Fibroblast of lung (primary cell): ENCODE measurements at regions not wholly inside any gene's neighbourhood (a gene's known extent, or its start where the extent isn't known, plus 50 kb on each side); places are given as distances from the start of the nearest gene placed in this dataset.

Source experiments
- DNase-seq, 2 donors: peaks; one replicate each; pipeline versions ENCODE4 v3.0.0 to v3.0.0-alpha.2; 2010; ENCODE audit warnings: low read depth in 2 of 2
- H2AFZ ChIP-seq: 2 replicates; pipeline ENCODE4 v1.5.1; 2012; ENCODE audit warnings: low read length, control low read depth, inconsistent platforms
- H3K27ac ChIP-seq: 2 replicates; pipeline ENCODE4 v1.5.1; 2011; ENCODE audit warnings: low read length, control low read depth; ENCODE audit not compliant: insufficient read depth
- H3K27me3 ChIP-seq: 2 replicates; pipeline ENCODE4 v1.5.1; 2011; ENCODE audit warnings: mild to moderate bottlenecking, low read length; ENCODE audit not compliant: control insufficient read depth, insufficient read depth
- H3K36me3 ChIP-seq: 2 replicates; pipeline ENCODE4 v1.5.1; 2011; ENCODE audit warnings: low read length; ENCODE audit not compliant: control insufficient read depth, insufficient read depth
- H3K4me1 ChIP-seq: 2 replicates; pipeline ENCODE4 v1.5.1; 2011; ENCODE audit warnings: low read length; ENCODE audit not compliant: control insufficient read depth, insufficient read depth; ENCODE audit errors: extremely low read depth
- H3K4me2 ChIP-seq: 2 replicates; pipeline ENCODE4 v1.5.1; 2011; ENCODE audit warnings: low read length, control low read depth; ENCODE audit not compliant: insufficient read depth; ENCODE audit errors: extremely low read depth
- H3K4me3 ChIP-seq, 4 experiments: fragments of 200-600 bp in 1 of 4; sonication (generic) in 1 of 4; replicated peaks in 1 of 4; 2 replicates each; pipeline ENCODE4 v1.5.1; 2011 to 2016; ENCODE audit warnings: low read length in 4 of 4, low read depth in 3 of 4, mild to moderate bottlenecking in 3 of 4, control low read depth in 2 of 4, inconsistent platforms in 1 of 4, mixed read lengths in 1 of 4; ENCODE audit not compliant: insufficient read depth in 1 of 4; ENCODE audit errors: control extremely low read depth in 1 of 4
- H3K79me2 ChIP-seq: 2 replicates; pipeline ENCODE4 v1.5.1; 2012; ENCODE audit warnings: mild to moderate bottlenecking, low read length, inconsistent platforms; ENCODE audit not compliant: control insufficient read depth, insufficient read depth
- H3K9ac ChIP-seq: 2 replicates; pipeline ENCODE4 v1.5.1; 2011; ENCODE audit warnings: mild to moderate bottlenecking, low read length, control low read depth; ENCODE audit not compliant: insufficient read depth
- H3K9me3 ChIP-seq: 2 replicates; pipeline ENCODE4 v1.5.1; 2012; ENCODE audit warnings: low read depth, low read length; ENCODE audit not compliant: control insufficient read depth, insufficient read depth
- H4K20me1 ChIP-seq: 2 replicates; pipeline ENCODE4 v1.5.1; 2011; ENCODE audit warnings: low read length; ENCODE audit not compliant: control insufficient read depth, insufficient read depth; ENCODE audit errors: extremely low read depth
- CTCF ChIP-seq, 2 donors: IDR thresholded peaks in 1 of 2; conservative IDR thresholded peaks in 1 of 2; 1 replicate in 1 of 2; 2 replicates in 1 of 2; pipeline ENCODE4 v1.5.1; 2011 to 2012; ENCODE audit warnings: low read length in 2 of 2, control low read depth in 1 of 2, inconsistent platforms in 1 of 2, low read depth in 1 of 2, mild to moderate bottlenecking in 1 of 2
- EZH2 ChIP-seq: IDR thresholded peaks from 2 replicates; pipeline ENCODE4 v1.5.1; 2012; ENCODE audit warnings: low read length, control low read depth, mild to moderate bottlenecking; ENCODE audit errors: missing control alignments

GRCh38 chr4:181030961-181031360 is 1212.2 kb upstream of the TENM3 start:
- Histone ChIP-seq H4K20me1 (no peaks in the 10 kb centered on the region), H3K4me2 (no peak overlapping the region), H2AFZ (no peak overlapping the region), H3K9me3 (no peaks in the 10 kb centered on the region), H3K36me3 (no peaks in the 10 kb centered on the region), H3K9ac (no peak overlapping the region), H3K79me2 (no peaks in the 10 kb centered on the region), H3K4me1 (no peaks in the 10 kb centered on the region), H3K4me3 (no peak overlapping the region), H3K27ac (no peak overlapping the region), H3K27me3 (no peaks in the 10 kb centered on the region)
- peak; percentile 69 to 78 for DNase-seq
- TF ChIP-seq CTCF (conservative IDR thresholded peaks at IDR 0.05 in 1 of 2, IDR thresholded peaks at IDR 0.05 in 1 of 2; ENCODE audit: low read depth in 1 of 2, low read length in 2 of 2) (no peak), EZH2 (no peak)

- no peaks in the 10 kb centered on the region for H3K36me3 ChIP-seq
- H3K9ac ChIP-seq: no peak overlapping the region
- H3K4me3 ChIP-seq: no peak overlapping the region
- TF ChIP-seq CTCF (conservative IDR thresholded peaks at IDR 0.05 in 1 of 2, IDR thresholded peaks at IDR 0.05 in 1 of 2; ENCODE audit: low read depth in 1 of 2, low read length in 2 of 2) (no peak), EZH2 (no peak)
- H3K9me3 ChIP-seq: no peaks in the 10 kb centered on the region
- no peaks in the 10 kb centered on the region for H3K79me2 ChIP-seq
- no peaks in the 10 kb centered on the region for H4K20me1 ChIP-seq
- H3K4me2 ChIP-seq: no peak overlapping the region
- no peak overlapping the region for H3K27ac ChIP-seq
- peak in 1 of 2 donors; percentile 7 for DNase-seq
- H3K27me3 ChIP-seq: no peaks in the 10 kb centered on the region
- H2AFZ ChIP-seq: no peak overlapping the region
- no peaks in the 10 kb centered on the region for H3K4me1 ChIP-seq
Observed at GRCh38 chr4:181043486-181043885, 1199.7 kb upstream of the TENM3 start.

GRCh38 chr4:181046809-181047208 is 1196.4 kb upstream of the TENM3 start:
- Histone ChIP-seq H3K4me3 (no peak overlapping the region), H3K79me2 (no peaks in the 10 kb centered on the region), H3K27ac (no peak overlapping the region), H3K9ac (no peak overlapping the region), H3K36me3 (no peaks in the 10 kb centered on the region), H3K27me3 (no peaks in the 10 kb centered on the region), H3K4me2 (no peak overlapping the region), H2AFZ (no peak overlapping the region), H3K9me3 (no peaks in the 10 kb centered on the region), H4K20me1 (no peaks in the 10 kb centered on the region), H3K4me1 (no peaks in the 10 kb centered on the region)
- no peak for DNase-seq
- no peak for TF ChIP-seq CTCF (conservative IDR thresholded peaks at IDR 0.05 in 1 of 2, IDR thresholded peaks at IDR 0.05 in 1 of 2; ENCODE audit: low read depth in 1 of 2, low read length in 2 of 2)
- TF ChIP-seq EZH2: no peak
